ENCODE measurements at regions not wholly inside any gene's neighbourhood (a gene's known extent, or its start where the extent isn't known, plus 50 kb on each side); places are given as distances from the start of the nearest gene placed in this dataset.

GRCh38 chr3:105065895-105066839, 300.5 kb upstream of the ALCAM start:
- Histone ChIP-seq H3K4me3 (ENCODE audit: extremely low read depth, insufficient read depth, low read length, poor library complexity, severe bottlenecking) (no peak overlapping the region), H3K9me3 (ENCODE audit: control insufficient read depth, low read length) (no peaks in the 10 kb centered on the region), H3K36me3 (ENCODE audit: control insufficient read depth, insufficient read depth, low read length) (no peaks in the 10 kb centered on the region), H3K27ac (ENCODE audit: low read depth, low read length, severe bottlenecking) (no peak overlapping the region), H3K4me1 (ENCODE audit: control insufficient read depth, insufficient read depth, low read length, poor library complexity, severe bottlenecking) (no peaks in the 10 kb centered on the region)
- WGBS, 2 experiments (ENCODE audit: insufficient coverage in 2 of 2) = 93 to 96% methylated on average over 7 of the region's 8 CpGs

- Histone ChIP-seq H3K27ac (ENCODE audit: low read depth, low read length, severe bottlenecking) (no peak overlapping the region), H3K4me3 (ENCODE audit: extremely low read depth, insufficient read depth, low read length, poor library complexity, severe bottlenecking) (no peak overlapping the region), H3K9me3 (ENCODE audit: control insufficient read depth, low read length) (no peaks in the 10 kb centered on the region), H3K36me3 (ENCODE audit: control insufficient read depth, insufficient read depth, low read length) (no peaks in the 10 kb centered on the region), H3K4me1 (ENCODE audit: control insufficient read depth, insufficient read depth, low read length, poor library complexity, severe bottlenecking) (no peaks in the 10 kb centered on the region)
- WGBS, 2 experiments (ENCODE audit: insufficient coverage in 2 of 2) = no CpG with 5 or more reads among the region's 3 CpGs
These were observed 299.3 kb upstream of the ALCAM start for GRCh38 chr3:105067361-105067760.

- no peaks in the 10 kb centered on the region for H3K36me3 ChIP-seq (ENCODE audit: control insufficient read depth, insufficient read depth, low read length)
- no peaks in the 10 kb centered on the region for H3K4me1 ChIP-seq (ENCODE audit: control insufficient read depth, insufficient read depth, low read length, poor library complexity, severe bottlenecking)
- H3K9me3 ChIP-seq (ENCODE audit: control insufficient read depth, low read length) = peaks cover 4% of the 10 kb centered on the region
- H3K27ac ChIP-seq (ENCODE audit: low read depth, low read length, severe bottlenecking) = no peak overlapping the region
- WGBS, 2 experiments (ENCODE audit: insufficient coverage in 2 of 2) = 80 to 100% methylated on average over 1 to 2 of the region's 4 CpGs
- H3K4me3 ChIP-seq (ENCODE audit: extremely low read depth, insufficient read depth, low read length, poor library complexity, severe bottlenecking) = no peak overlapping the region
These were observed 289.5 kb upstream of the ALCAM start for GRCh38 chr3:105077060-105077822.

- no peaks in the 10 kb centered on the region for H3K9me3 ChIP-seq (ENCODE audit: control insufficient read depth, low read length)
- H3K27ac ChIP-seq (ENCODE audit: low read depth, low read length, severe bottlenecking) = no peak overlapping the region
- H3K4me3 ChIP-seq (ENCODE audit: extremely low read depth, insufficient read depth, low read length, poor library complexity, severe bottlenecking) = no peak overlapping the region
- no CpG with 5 or more reads among the region's 1 CpG for WGBS, 2 experiments (ENCODE audit: insufficient coverage in 2 of 2)
- H3K4me1 ChIP-seq (ENCODE audit: control insufficient read depth, insufficient read depth, low read length, poor library complexity, severe bottlenecking) = no peaks in the 10 kb centered on the region
- no peaks in the 10 kb centered on the region for H3K36me3 ChIP-seq (ENCODE audit: control insufficient read depth, insufficient read depth, low read length)
These were observed 282.8 kb upstream of the ALCAM start for GRCh38 chr3:105083945-105084344.

GRCh38 chr3:105085506-105085905, 281.2 kb upstream of the ALCAM start:
- no peaks in the 10 kb centered on the region for H3K4me1 ChIP-seq (ENCODE audit: control insufficient read depth, insufficient read depth, low read length, poor library complexity, severe bottlenecking)
- no peaks in the 10 kb centered on the region for H3K9me3 ChIP-seq (ENCODE audit: control insufficient read depth, low read length)
- no peak overlapping the region for H3K4me3 ChIP-seq (ENCODE audit: extremely low read depth, insufficient read depth, low read length, poor library complexity, severe bottlenecking)
- H3K27ac ChIP-seq (ENCODE audit: low read depth, low read length, severe bottlenecking) = no peak overlapping the region
- H3K36me3 ChIP-seq (ENCODE audit: control insufficient read depth, insufficient read depth, low read length) = no peaks in the 10 kb centered on the region

GRCh38 chr3:105093371-105094252, 273.1 kb upstream of the ALCAM start:
- WGBS, 2 experiments (ENCODE audit: insufficient coverage in 2 of 2) = 54 to 75% methylated on average over 3 to 4 of the region's 7 CpGs
- H3K27ac ChIP-seq (ENCODE audit: low read depth, low read length, severe bottlenecking) = no peak overlapping the region
- H3K9me3 ChIP-seq (ENCODE audit: control insufficient read depth, low read length) = no peaks in the 10 kb centered on the region
- no peak overlapping the region for H3K4me3 ChIP-seq (ENCODE audit: extremely low read depth, insufficient read depth, low read length, poor library complexity, severe bottlenecking)
- no peaks in the 10 kb centered on the region for H3K36me3 ChIP-seq (ENCODE audit: control insufficient read depth, insufficient read depth, low read length)
- no peaks in the 10 kb centered on the region for H3K4me1 ChIP-seq (ENCODE audit: control insufficient read depth, insufficient read depth, low read length, poor library complexity, severe bottlenecking)

- WGBS, 2 experiments (ENCODE audit: insufficient coverage in 2 of 2) = 60 to 100% methylated on average over 2 of the region's 3 CpGs
- no peaks in the 10 kb centered on the region for H3K9me3 ChIP-seq (ENCODE audit: control insufficient read depth, low read length)
- no peaks in the 10 kb centered on the region for H3K36me3 ChIP-seq (ENCODE audit: control insufficient read depth, insufficient read depth, low read length)
- no peaks in the 10 kb centered on the region for H3K4me1 ChIP-seq (ENCODE audit: control insufficient read depth, insufficient read depth, low read length, poor library complexity, severe bottlenecking)
- no peak overlapping the region for H3K27ac ChIP-seq (ENCODE audit: low read depth, low read length, severe bottlenecking)
- no peak overlapping the region for H3K4me3 ChIP-seq (ENCODE audit: extremely low read depth, insufficient read depth, low read length, poor library complexity, severe bottlenecking)
These were observed 272.1 kb upstream of the ALCAM start for GRCh38 chr3:105094588-105094987.

GRCh38 chr3:105096071-105096470, 270.6 kb upstream of the ALCAM start:
- H3K4me1 ChIP-seq (ENCODE audit: control insufficient read depth, insufficient read depth, low read length, poor library complexity, severe bottlenecking) = no peaks in the 10 kb centered on the region
- H3K36me3 ChIP-seq (ENCODE audit: control insufficient read depth, insufficient read depth, low read length) = no peaks in the 10 kb centered on the region
- no peaks in the 10 kb centered on the region for H3K9me3 ChIP-seq (ENCODE audit: control insufficient read depth, low read length)
- no peak overlapping the region for H3K27ac ChIP-seq (ENCODE audit: low read depth, low read length, severe bottlenecking)
- WGBS, 2 experiments (ENCODE audit: insufficient coverage in 2 of 2) = 82 to 96% methylated on average over 3 of the region's 3 CpGs
- H3K4me3 ChIP-seq (ENCODE audit: extremely low read depth, insufficient read depth, low read length, poor library complexity, severe bottlenecking) = no peak overlapping the region

- H3K4me3 ChIP-seq (ENCODE audit: extremely low read depth, insufficient read depth, low read length, poor library complexity, severe bottlenecking) = no peak overlapping the region
- H3K9me3 ChIP-seq (ENCODE audit: control insufficient read depth, low read length) = no peaks in the 10 kb centered on the region
- no peak overlapping the region for H3K27ac ChIP-seq (ENCODE audit: low read depth, low read length, severe bottlenecking)
- no CpG with 5 or more reads among the region's 2 CpGs for WGBS, 2 experiments (ENCODE audit: insufficient coverage in 2 of 2)
- no peaks in the 10 kb centered on the region for H3K36me3 ChIP-seq (ENCODE audit: control insufficient read depth, insufficient read depth, low read length)
- no peaks in the 10 kb centered on the region for H3K4me1 ChIP-seq (ENCODE audit: control insufficient read depth, insufficient read depth, low read length, poor library complexity, severe bottlenecking)
These were observed 265.1 kb upstream of the ALCAM start for GRCh38 chr3:105101603-105102002.

GRCh38 chr3:105103139-105103538, 263.6 kb upstream of the ALCAM start:
- WGBS, 2 experiments (ENCODE audit: insufficient coverage in 2 of 2) = no CpG with 5 or more reads among the region's 2 CpGs
- Histone ChIP-seq H3K36me3 (ENCODE audit: control insufficient read depth, insufficient read depth, low read length) (no peaks in the 10 kb centered on the region), H3K4me3 (ENCODE audit: extremely low read depth, insufficient read depth, low read length, poor library complexity, severe bottlenecking) (no peak overlapping the region), H3K4me1 (ENCODE audit: control insufficient read depth, insufficient read depth, low read length, poor library complexity, severe bottlenecking) (no peaks in the 10 kb centered on the region), H3K9me3 (ENCODE audit: control insufficient read depth, low read length) (no peaks in the 10 kb centered on the region), H3K27ac (ENCODE audit: low read depth, low read length, severe bottlenecking) (no peak overlapping the region)
